Liver (tissue), 8 donors: ENCODE measurements at regions not wholly inside any gene's neighbourhood (a gene's known extent, or its start where the extent isn't known, plus 50 kb on each side); places are given as distances from the start of the nearest gene placed in this dataset.

Experiments used
- DNase-seq: peaks from one replicate; pipeline ENCODE4 v3.0.0-alpha.2; 2017; ENCODE audit warnings: low spot score
- H3K27ac ChIP-seq, 2 donors: one replicate each; pipeline ENCODE4 v1.7.0; 2013; ENCODE audit warnings: inconsistent platforms in 2 of 2, low read length in 2 of 2, control low read depth in 1 of 2, low read depth in 1 of 2, mild to moderate bottlenecking in 1 of 2
- H3K27me3 ChIP-seq, 4 donors: one replicate each; pipeline versions ENCODE4 v1.6.1 to v1.7.0; 2013; ENCODE audit warnings: low read length in 3 of 4, inconsistent platforms in 1 of 4, mild to moderate bottlenecking in 1 of 4, moderate library complexity in 1 of 4; ENCODE audit not compliant: control insufficient read depth in 4 of 4, insufficient read depth in 4 of 4
- H3K36me3 ChIP-seq, 4 donors: one replicate each; pipeline versions ENCODE4 v1.6.1 to v1.7.0; 2013; ENCODE audit warnings: low read length in 3 of 4, mild to moderate bottlenecking in 3 of 4, low read depth in 1 of 4, moderate library complexity in 1 of 4; ENCODE audit not compliant: control insufficient read depth in 4 of 4, insufficient read depth in 3 of 4
- H3K4me1 ChIP-seq, 4 donors: one replicate each; pipeline versions ENCODE4 v1.6.1 to v1.7.0; 2013; ENCODE audit warnings: low read length in 3 of 4, mild to moderate bottlenecking in 3 of 4, moderate library complexity in 1 of 4; ENCODE audit not compliant: control insufficient read depth in 4 of 4, insufficient read depth in 4 of 4
- H3K4me3 ChIP-seq, 3 donors: one replicate each; pipeline versions ENCODE4 v1.6.1 to v1.7.0; 2013; ENCODE audit warnings: low read length in 3 of 3, control low read depth in 1 of 3, low read depth in 1 of 3, mild to moderate bottlenecking in 1 of 3
- H3K9ac ChIP-seq, 2 donors: one replicate each; pipeline ENCODE4 v1.7.0; 2013; ENCODE audit warnings: low read length in 2 of 2, mild to moderate bottlenecking in 2 of 2, moderate library complexity in 2 of 2, control low read depth in 1 of 2, low read depth in 1 of 2
- H3K9me3 ChIP-seq, 4 donors: one replicate each; pipeline versions ENCODE4 v1.6.1 to v1.7.0; 2013; ENCODE audit warnings: low read length in 3 of 4; ENCODE audit not compliant: control insufficient read depth in 4 of 4
- EGR1 ChIP-seq, 2 donors: IDR thresholded peaks; 2 replicates each; pipeline ENCODE4 v1.6.1; 2016 to 2018; ENCODE audit warnings: antibody characterized with exemption in 2 of 2, low read depth in 2 of 2
- FOXA1 ChIP-seq: IDR thresholded peaks from 2 replicates; pipeline ENCODE4 v1.6.1; 2016; ENCODE audit warnings: antibody characterized with exemption
- FOXA2 ChIP-seq: IDR thresholded peaks from 2 replicates; pipeline ENCODE4 v1.6.1; 2016; ENCODE audit warnings: antibody characterized with exemption
- GABPA ChIP-seq, 2 donors: IDR thresholded peaks in 1 of 2; conservative IDR thresholded peaks in 1 of 2; 2 replicates each; pipeline ENCODE4 v1.6.1; 2016; ENCODE audit warnings: antibody characterized with exemption in 2 of 2, mild to moderate bottlenecking in 1 of 2, moderate library complexity in 1 of 2
- HNF4A ChIP-seq, 2 donors: conservative IDR thresholded peaks; 2 replicates each; pipeline ENCODE4 v1.6.1; 2016; ENCODE audit warnings: antibody characterized with exemption in 2 of 2, mild to moderate bottlenecking in 2 of 2
- HNF4G ChIP-seq: IDR thresholded peaks from 2 replicates; pipeline ENCODE4 v1.6.1; 2016; ENCODE audit warnings: antibody characterized with exemption
- JUND ChIP-seq, 2 donors: IDR thresholded peaks; 2 replicates each; pipeline ENCODE4 v1.6.1; 2016; ENCODE audit warnings: antibody characterized with exemption in 2 of 2
- NR2F2 ChIP-seq: IDR thresholded peaks from 2 replicates; pipeline ENCODE4 v1.6.1; 2016; ENCODE audit warnings: antibody characterized with exemption
- RAD21 ChIP-seq, 2 donors: IDR thresholded peaks; 2 replicates each; pipeline ENCODE4 v1.6.1; 2016; ENCODE audit warnings: antibody characterized with exemption in 2 of 2, mild to moderate bottlenecking in 2 of 2
- RXRA ChIP-seq, 2 donors: IDR thresholded peaks; 2 replicates each; pipeline ENCODE4 v1.6.1; 2017 to 2018; ENCODE audit warnings: antibody characterized with exemption in 2 of 2, mild to moderate bottlenecking in 1 of 2
- SP1 ChIP-seq: IDR thresholded peaks from 2 replicates; pipeline ENCODE4 v1.6.1; 2018; ENCODE audit warnings: antibody characterized with exemption, mild to moderate bottlenecking
- TAF1 ChIP-seq: conservative IDR thresholded peaks from 2 replicates; pipeline ENCODE4 v1.6.1; 2016; ENCODE audit warnings: antibody characterized with exemption, mild to moderate bottlenecking
- YY1 ChIP-seq: IDR thresholded peaks from 2 replicates; pipeline ENCODE4 v1.6.1; 2016; ENCODE audit warnings: antibody characterized with exemption, mild to moderate bottlenecking
- WGBS: extraction: QIAGEN DNeasy Blood & Tissue Kit; methylation state at CpG from one replicate; pipeline ENCODE4 v1.1.7; 2013; 5-methylcytosine and 5-hydroxymethylcytosine counted together
- TF ChIP-seq, protein P1 (sequence below): fragments of 150-350 bp; IDR thresholded peaks from 2 replicates; pipeline ENCODE4 v1.5.1; 2017; ENCODE audit warnings: improper control_type of control experiment, low read depth, low read length; ENCODE audit not compliant: missing input control
- TF ChIP-seq, protein P2 (sequence below): IDR thresholded peaks from 2 replicates; pipeline ENCODE4 v1.6.1; 2016; ENCODE audit warnings: antibody characterized with exemption
- TF ChIP-seq, protein P3 (sequence below): IDR thresholded peaks from 2 replicates; pipeline ENCODE4 v1.6.1; 2016; ENCODE audit warnings: antibody characterized with exemption
- TF ChIP-seq, protein P4 (sequence below): IDR thresholded peaks from 2 replicates; pipeline ENCODE4 v1.6.1; 2016; ENCODE audit warnings: antibody characterized with exemption
- donor health status: healthy.
- donor health status: healthy.
- donor health status: healthy.
- donor health status: healthy.
- donor health status: healthy.

DNA sequence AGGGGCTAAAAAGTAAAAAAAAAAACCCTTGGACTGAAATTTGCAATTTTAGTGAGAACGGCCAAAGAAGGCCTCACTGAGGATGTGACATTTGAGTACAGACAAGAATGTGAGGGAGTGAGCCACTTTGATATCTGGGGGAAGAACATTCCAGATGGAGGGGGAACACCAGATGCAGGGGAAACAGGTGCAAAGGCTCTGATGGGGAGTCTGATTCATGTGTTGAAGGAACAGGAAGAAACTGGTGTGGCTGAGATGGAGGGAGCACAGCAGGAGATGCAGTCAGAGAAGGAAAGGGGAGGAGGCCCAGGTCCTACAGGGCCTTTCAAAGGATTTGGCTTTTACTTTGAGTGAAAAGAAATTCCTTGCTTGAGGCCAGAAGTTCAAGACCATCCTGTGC, 615.7 kb upstream of the NRP1 start:
- 89% methylated on average over 1 of the region's 1 CpG for WGBS

DNA sequence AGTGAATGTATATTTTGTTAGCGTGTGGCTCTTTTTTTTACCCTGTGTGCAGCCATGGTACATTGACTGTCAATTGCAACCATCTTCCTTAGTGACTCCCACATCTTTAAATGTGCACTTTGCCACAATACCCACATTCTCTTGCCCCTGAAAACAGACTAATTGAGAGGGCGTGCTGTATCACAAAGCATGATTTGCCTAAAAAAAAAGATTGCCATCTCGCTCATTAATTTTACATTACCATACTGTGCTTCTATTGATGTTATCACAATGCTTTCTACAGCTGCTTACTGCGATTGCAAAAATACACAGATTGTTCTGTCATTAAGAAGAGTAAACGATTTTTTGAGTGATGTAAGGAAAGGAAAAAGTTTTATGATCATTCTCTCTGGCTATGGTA, 613.1 kb upstream of the NRP1 start:
- no peaks in the 10 kb centered on the region for H3K36me3 ChIP-seq
- H3K9ac ChIP-seq, result no peak overlapping the region
- no peak for DNase-seq
- no peak overlapping the region for H3K4me3 ChIP-seq
- 80% methylated on average over 5 of the region's 5 CpGs for WGBS
- H3K27ac ChIP-seq, result no peak overlapping the region
- no peaks in the 10 kb centered on the region for H3K27me3 ChIP-seq
- no peaks in the 10 kb centered on the region for H3K4me1 ChIP-seq
- no peak for TF ChIP-seq YY1
- no peak for TF ChIP-seq RXRA (IDR thresholded peaks at IDR 0.05)
- TF ChIP-seq, protein P1, sequence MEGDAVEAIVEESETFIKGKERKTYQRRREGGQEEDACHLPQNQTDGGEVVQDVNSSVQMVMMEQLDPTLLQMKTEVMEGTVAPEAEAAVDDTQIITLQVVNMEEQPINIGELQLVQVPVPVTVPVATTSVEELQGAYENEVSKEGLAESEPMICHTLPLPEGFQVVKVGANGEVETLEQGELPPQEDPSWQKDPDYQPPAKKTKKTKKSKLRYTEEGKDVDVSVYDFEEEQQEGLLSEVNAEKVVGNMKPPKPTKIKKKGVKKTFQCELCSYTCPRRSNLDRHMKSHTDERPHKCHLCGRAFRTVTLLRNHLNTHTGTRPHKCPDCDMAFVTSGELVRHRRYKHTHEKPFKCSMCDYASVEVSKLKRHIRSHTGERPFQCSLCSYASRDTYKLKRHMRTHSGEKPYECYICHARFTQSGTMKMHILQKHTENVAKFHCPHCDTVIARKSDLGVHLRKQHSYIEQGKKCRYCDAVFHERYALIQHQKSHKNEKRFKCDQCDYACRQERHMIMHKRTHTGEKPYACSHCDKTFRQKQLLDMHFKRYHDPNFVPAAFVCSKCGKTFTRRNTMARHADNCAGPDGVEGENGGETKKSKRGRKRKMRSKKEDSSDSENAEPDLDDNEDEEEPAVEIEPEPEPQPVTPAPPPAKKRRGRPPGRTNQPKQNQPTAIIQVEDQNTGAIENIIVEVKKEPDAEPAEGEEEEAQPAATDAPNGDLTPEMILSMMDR, result no peak
- TF ChIP-seq, protein P2, sequence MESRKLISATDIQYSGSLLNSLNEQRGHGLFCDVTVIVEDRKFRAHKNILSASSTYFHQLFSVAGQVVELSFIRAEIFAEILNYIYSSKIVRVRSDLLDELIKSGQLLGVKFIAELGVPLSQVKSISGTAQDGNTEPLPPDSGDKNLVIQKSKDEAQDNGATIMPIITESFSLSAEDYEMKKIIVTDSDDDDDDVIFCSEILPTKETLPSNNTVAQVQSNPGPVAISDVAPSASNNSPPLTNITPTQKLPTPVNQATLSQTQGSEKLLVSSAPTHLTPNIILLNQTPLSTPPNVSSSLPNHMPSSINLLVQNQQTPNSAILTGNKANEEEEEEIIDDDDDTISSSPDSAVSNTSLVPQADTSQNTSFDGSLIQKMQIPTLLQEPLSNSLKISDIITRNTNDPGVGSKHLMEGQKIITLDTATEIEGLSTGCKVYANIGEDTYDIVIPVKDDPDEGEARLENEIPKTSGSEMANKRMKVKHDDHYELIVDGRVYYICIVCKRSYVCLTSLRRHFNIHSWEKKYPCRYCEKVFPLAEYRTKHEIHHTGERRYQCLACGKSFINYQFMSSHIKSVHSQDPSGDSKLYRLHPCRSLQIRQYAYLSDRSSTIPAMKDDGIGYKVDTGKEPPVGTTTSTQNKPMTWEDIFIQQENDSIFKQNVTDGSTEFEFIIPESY, result no peak
- TF ChIP-seq GABPA (IDR thresholded peaks at IDR 0.05 in 1 of 2, conservative IDR thresholded peaks at IDR 0.05 in 1 of 2), result no peak
- no peak for TF ChIP-seq HNF4A (conservative IDR thresholded peaks at IDR 0.05)
- no peak for TF ChIP-seq JUND (IDR thresholded peaks at IDR 0.05)
- TF ChIP-seq, protein P3, sequence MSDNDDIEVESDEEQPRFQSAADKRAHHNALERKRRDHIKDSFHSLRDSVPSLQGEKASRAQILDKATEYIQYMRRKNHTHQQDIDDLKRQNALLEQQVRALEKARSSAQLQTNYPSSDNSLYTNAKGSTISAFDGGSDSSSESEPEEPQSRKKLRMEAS, result no peak
- TF ChIP-seq, protein P4, sequence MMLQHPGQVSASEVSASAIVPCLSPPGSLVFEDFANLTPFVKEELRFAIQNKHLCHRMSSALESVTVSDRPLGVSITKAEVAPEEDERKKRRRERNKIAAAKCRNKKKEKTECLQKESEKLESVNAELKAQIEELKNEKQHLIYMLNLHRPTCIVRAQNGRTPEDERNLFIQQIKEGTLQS, result no peak
- H3K9me3 ChIP-seq, result no peaks in the 10 kb centered on the region

More for the DNA sequence above, 615.7 kb upstream of the NRP1 start:
- no peak for DNase-seq
- Histone ChIP-seq H3K4me3 (no peak overlapping the region), H3K27ac (no peak overlapping the region), H3K9ac (no peak overlapping the region), H3K27me3 (no peaks in the 10 kb centered on the region), H3K9me3 (no peaks in the 10 kb centered on the region), H3K36me3 (no peaks in the 10 kb centered on the region), H3K4me1 (no peaks in the 10 kb centered on the region)
- TF ChIP-seq RAD21 (IDR thresholded peaks at IDR 0.05), result no peak
- TF ChIP-seq, protein P2, result no peak
- no peak for TF ChIP-seq HNF4G
- TF ChIP-seq SP1, result no peak
- no peak for TF ChIP-seq NR2F2
- TF ChIP-seq TAF1, result no peak
- TF ChIP-seq EGR1 (IDR thresholded peaks at IDR 0.05; ENCODE audit: low read depth in 2 of 2), result no peak
- TF ChIP-seq JUND (IDR thresholded peaks at IDR 0.05), result no peak
- TF ChIP-seq YY1, result no peak
- TF ChIP-seq FOXA2, result no peak
- no peak for TF ChIP-seq RXRA (IDR thresholded peaks at IDR 0.05)
- TF ChIP-seq, protein P1, result no peak
- TF ChIP-seq, protein P3, result no peak
- TF ChIP-seq, protein P4, result no peak
- TF ChIP-seq FOXA1, result no peak
- no peak for TF ChIP-seq HNF4A (conservative IDR thresholded peaks at IDR 0.05)
